ENCODE measurements at regions not wholly inside any gene's neighbourhood (a gene's known extent, or its start where the extent isn't known, plus 50 kb on each side); places are given as distances from the start of the nearest gene placed in this dataset.

DNA sequence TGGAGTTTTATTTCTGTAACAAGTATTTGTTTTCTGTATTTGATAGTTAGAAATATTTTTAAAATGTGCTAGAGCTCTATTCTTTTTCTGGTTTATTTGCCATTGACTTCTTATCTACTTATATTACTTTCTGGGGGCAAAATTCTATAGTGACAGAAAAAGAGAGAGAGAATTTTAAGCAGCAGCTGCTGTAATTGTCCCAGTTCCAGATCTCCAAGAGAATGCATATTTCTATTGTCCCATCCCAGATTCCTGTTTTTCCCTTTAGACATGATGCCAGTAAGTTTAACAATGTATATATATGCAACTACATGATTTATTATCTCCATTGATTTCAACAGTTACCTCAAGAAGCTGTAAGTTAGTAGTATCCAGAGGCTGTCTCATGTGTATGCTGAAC lies 541.7 kb upstream of the ZNF385D start:
- H3K9ac ChIP-seq (replicated peaks in 1 of 4; ENCODE audit: extremely low read depth in 1 of 4, low read depth in 3 of 4, low read length in 3 of 4) = no peak overlapping the region
- H3K27me3 ChIP-seq (replicated peaks in 1 of 4; ENCODE audit: control insufficient read depth in 3 of 4, extremely low read depth in 1 of 4, insufficient read depth in 3 of 4, low read length in 3 of 4) = peaks cover 0 to 1% (median 0%) of the 10 kb centered on the region in 4 experiments; a peak in 1 of 7 replicates
- no peak overlapping the region for H3K27ac ChIP-seq (ENCODE audit: low read depth, low read length)
- POLR2A ChIA-PET (ENCODE audit: partially characterized antibody) = no interaction called here
- no peak overlapping the region for H2BK20ac ChIP-seq (ENCODE audit: low read length)
- no peak overlapping the region for H2AFZ ChIP-seq (ENCODE audit: low read length)
- H3K18ac ChIP-seq (ENCODE audit: extremely low read depth, low read length) = no peak overlapping the region
- FAIRE-seq = no peak
- H3K4ac ChIP-seq (replicated peaks; ENCODE audit: insufficient read length, low read depth, low read length) = no peak overlapping the region
- H4K8ac ChIP-seq (ENCODE audit: extremely low read depth, insufficient read depth, low read length) = no peak overlapping the region
- no peak overlapping the region for H2AK5ac ChIP-seq (ENCODE audit: low read depth, low read length)
- H2BK12ac ChIP-seq (ENCODE audit: low read depth, low read length) = no peak overlapping the region
- H3K4me2 ChIP-seq (ENCODE audit: insufficient read depth in 1 of 2, low read depth in 2 of 2, low read length in 2 of 2) = no peak overlapping the region
- no peaks in the 10 kb centered on the region for H3K79me2 ChIP-seq (ENCODE audit: control insufficient read depth in 1 of 2, insufficient read depth in 2 of 2, low read length in 2 of 2)
- H2BK120ac ChIP-seq (replicated peaks; ENCODE audit: low read depth, low read length) = no peak overlapping the region
- no peak for TF ChIP-seq FOSL1 (IDR thresholded peaks at IDR 0.05; ENCODE audit: insufficient read depth, low read depth, low read length)
- TF ChIP-seq, protein P1, sequence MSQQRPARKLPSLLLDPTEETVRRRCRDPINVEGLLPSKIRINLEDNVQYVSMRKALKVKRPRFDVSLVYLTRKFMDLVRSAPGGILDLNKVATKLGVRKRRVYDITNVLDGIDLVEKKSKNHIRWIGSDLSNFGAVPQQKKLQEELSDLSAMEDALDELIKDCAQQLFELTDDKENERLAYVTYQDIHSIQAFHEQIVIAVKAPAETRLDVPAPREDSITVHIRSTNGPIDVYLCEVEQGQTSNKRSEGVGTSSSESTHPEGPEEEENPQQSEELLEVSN (IDR thresholded peaks at IDR 0.05) = no peak
- TF ChIP-seq BRCA1 (IDR thresholded peaks at IDR 0.05; ENCODE audit: low read depth, low read length) = no peak
- TF ChIP-seq GTF2F1 (IDR thresholded peaks at IDR 0.05; ENCODE audit: borderline replicate concordance, low read depth, low read length) = no peak
- TF ChIP-seq EGR1 (IDR thresholded peaks at IDR 0.05; ENCODE audit: borderline replicate concordance, low read depth, low read length) = no peak
- no peak for TF ChIP-seq BCL11A (IDR thresholded peaks at IDR 0.05; ENCODE audit: low read depth in 2 of 2, low read length in 2 of 2)
- H3K79me1 ChIP-seq (ENCODE audit: low read depth, low read length) = no peaks in the 10 kb centered on the region
- H2BK5ac ChIP-seq (ENCODE audit: low read depth, low read length) = no peak overlapping the region
- no peaks in the 10 kb centered on the region; a peak in 1 of 7 replicates for H3K4me1 ChIP-seq (replicated peaks in 1 of 4; ENCODE audit: control insufficient read depth in 3 of 4, insufficient read depth in 4 of 4, low read length in 3 of 4)
- H3K23ac ChIP-seq (ENCODE audit: insufficient read length) = no peak overlapping the region
- no peaks in the 10 kb centered on the region for H3K23me2 ChIP-seq (ENCODE audit: low read depth, low read length)
- no peaks in the 10 kb centered on the region for H3K9me3 ChIP-seq (ENCODE audit: insufficient read depth in 2 of 2, low read depth in 1 of 2, low read length in 1 of 2)
- H3K36me3 ChIP-seq (ENCODE audit: control insufficient read depth in 2 of 4, insufficient read depth in 4 of 4, low read length in 3 of 4) = no peaks in the 10 kb centered on the region
- H4K20me1 ChIP-seq (replicated peaks in 1 of 2; ENCODE audit: control insufficient read depth in 1 of 2, insufficient read depth in 2 of 2, low read length in 2 of 2) = no peaks in the 10 kb centered on the region
- CTCF ChIA-PET (ENCODE audit: partially characterized antibody) = no interaction called here
- no peak overlapping the region for H4K5ac ChIP-seq (ENCODE audit: insufficient read length, low read depth, low read length)
- DNase-seq (ENCODE audit: low read depth in 1 of 2, low spot score in 2 of 2) = no peak
- H3K4me3 ChIP-seq (ENCODE audit: extremely low read depth in 1 of 4, insufficient read depth in 2 of 4, low read depth in 3 of 4, low read length in 4 of 4) = no peak overlapping the region
- no peak overlapping the region for H4K91ac ChIP-seq (replicated peaks; ENCODE audit: insufficient read length, low read length)
- H2BK15ac ChIP-seq (ENCODE audit: low read length) = no peak overlapping the region
- H3K14ac ChIP-seq (ENCODE audit: insufficient read length) = no peak overlapping the region
- H3K56ac ChIP-seq (replicated peaks; ENCODE audit: insufficient read length, low read depth, low read length) = no peak overlapping the region

All from H1 (cell line).